SK-N-SH treated with all-trans-retinoic acid at 6 μM for 48 hours (cell line): ENCODE measurements at regions not wholly inside any gene's neighbourhood (a gene's known extent, or its start where the extent isn't known, plus 50 kb on each side); places are given as distances from the start of the nearest gene placed in this dataset.
A peak's percentile ranks its signal among the peaks of the same experiment; 100 is the strongest.

ENCODE experiments used
- ATAC-seq: fragments of 200-7000 bp; cut with Tn5 transposase; 3 replicates; pipeline ENCODE4 v1.9.1; 2020; ENCODE audit warnings: mild to moderate bottlenecking, moderate library complexity
- ARNTL ChIP-seq: fragments of 450-650 bp; formaldehyde crosslinking; IDR thresholded peaks from 2 replicates; pipeline ENCODE4 v1.5.0; 2020; ENCODE audit warnings: low read depth, mild to moderate bottlenecking, moderate library complexity, borderline replicate concordance
- BACH2 ChIP-seq: fragments of 250-450 bp; sonication (Bioruptor Pico); IDR thresholded peaks from 2 replicates; pipeline ENCODE4 v1.9.0; 2021; ENCODE audit warnings: mild to moderate bottlenecking, borderline replicate concordance
- CREB5 ChIP-seq: fragments of 250-450 bp; sonication (Bioruptor Pico); IDR thresholded peaks from 2 replicates; pipeline ENCODE4 v1.5.1; 2020; ENCODE audit warnings: low read depth, mild to moderate bottlenecking, moderate library complexity
- CSDC2 ChIP-seq: fragments of 250-450 bp; sonication (Bioruptor Pico); IDR thresholded peaks from 2 replicates; pipeline ENCODE4 v1.5.0; 2020; ENCODE audit warnings: mild to moderate bottlenecking, moderate library complexity
- CSRNP3 ChIP-seq: fragments of 250-450 bp; sonication (Bioruptor Pico); IDR thresholded peaks from 2 replicates; pipeline ENCODE4 v1.5.1; 2021; ENCODE audit warnings: mild to moderate bottlenecking, moderate library complexity
- ESRRG ChIP-seq: fragments of 250-450 bp; sonication (Bioruptor Pico); IDR thresholded peaks from 2 replicates; pipeline ENCODE4 v1.6.1; 2021; ENCODE audit warnings: mild to moderate bottlenecking
- GLIS3 ChIP-seq: fragments of 250-450 bp; sonication (Bioruptor Pico); IDR thresholded peaks from 2 replicates; pipeline ENCODE4 v1.5.0; 2020; ENCODE audit warnings: mild to moderate bottlenecking, moderate library complexity
- ISL1 ChIP-seq: fragments of 250-450 bp; sonication (Bioruptor Pico); IDR thresholded peaks from 2 replicates; pipeline ENCODE4 v2.1.2; 2022; ENCODE audit warnings: mild to moderate bottlenecking, moderate library complexity
- OSR1 ChIP-seq: fragments of 250-450 bp; sonication (Bioruptor Pico); IDR thresholded peaks from 2 replicates; pipeline ENCODE4 v1.8.0; 2022; ENCODE audit warnings: moderate library complexity, mild to moderate bottlenecking, inconsistent platforms
- PPARA ChIP-seq: fragments of 250-450 bp; sonication (Bioruptor Pico); IDR thresholded peaks from 2 replicates; pipeline ENCODE4 v1.5.0; 2020; ENCODE audit warnings: mild to moderate bottlenecking, borderline replicate concordance
- RARB ChIP-seq: fragments of 250-450 bp; sonication (Bioruptor Pico); IDR thresholded peaks from 2 replicates; pipeline ENCODE4 v1.8.0; 2021; ENCODE audit warnings: mild to moderate bottlenecking, moderate library complexity
- TCF4 ChIP-seq: fragments of 250-450 bp; sonication (Bioruptor Pico); IDR thresholded peaks from 2 replicates; pipeline ENCODE4 v1.8.0; 2021; ENCODE audit warnings: mild to moderate bottlenecking, moderate library complexity, borderline replicate concordance
- TOX ChIP-seq: fragments of 250-450 bp; sonication (Bioruptor Pico); IDR thresholded peaks from 2 replicates; pipeline ENCODE4 v1.8.0; 2021; ENCODE audit warnings: mild to moderate bottlenecking, moderate library complexity, borderline replicate concordance
- TSHZ2 ChIP-seq: fragments of 250-450 bp; sonication (Bioruptor Pico); IDR thresholded peaks from 2 replicates; pipeline ENCODE4 v1.5.0; 2020; ENCODE audit warnings: mild to moderate bottlenecking, moderate library complexity
- ZC3H10 ChIP-seq: fragments of 250-450 bp; sonication (Bioruptor Pico); IDR thresholded peaks from 2 replicates; pipeline ENCODE4 v1.5.1; 2021; ENCODE audit warnings: mild to moderate bottlenecking, moderate library complexity
- ZFP3 ChIP-seq: fragments of 250-450 bp; sonication (Bioruptor Pico); IDR thresholded peaks from 2 replicates; pipeline ENCODE4 v1.5.0; 2020; ENCODE audit warnings: mild to moderate bottlenecking, moderate library complexity
- ZFP30 ChIP-seq: fragments of 450-650 bp; formaldehyde crosslinking; IDR thresholded peaks from 2 replicates; pipeline ENCODE4 v1.5.0; 2022; ENCODE audit warnings: mild to moderate bottlenecking, moderate library complexity
- ZNF565 ChIP-seq: fragments of 450-650 bp; formaldehyde crosslinking; conservative IDR thresholded peaks from 2 replicates; pipeline ENCODE4 v1.5.0; 2020; ENCODE audit warnings: low read depth, mild to moderate bottlenecking, moderate library complexity
- ZNF8 ChIP-seq: fragments of 450-650 bp; formaldehyde crosslinking; IDR thresholded peaks from 2 replicates; pipeline ENCODE4 v1.5.0; 2020; ENCODE audit warnings: mild to moderate bottlenecking, moderate library complexity
- TF ChIP-seq, protein P1 (sequence below): fragments of 250-450 bp; sonication (Bioruptor Pico); IDR thresholded peaks from 2 replicates; pipeline ENCODE4 v1.8.0; 2021; ENCODE audit warnings: low read depth, mild to moderate bottlenecking, moderate library complexity, borderline replicate concordance
- TF ChIP-seq, protein P2 (sequence below): fragments of 250-450 bp; sonication (Bioruptor Pico); IDR thresholded peaks from 2 replicates; pipeline ENCODE4 v1.8.0; 2020; ENCODE audit warnings: mild to moderate bottlenecking, moderate library complexity, borderline replicate concordance

GRCh38 chrX:40433160-40433559 is 147.6 kb upstream of the ATP6AP2 start:
- no peak for TF ChIP-seq ZFP3
- TF ChIP-seq CSRNP3 = no peak
- no peak for TF ChIP-seq PPARA (CRISPR knock-in tag)
- TF ChIP-seq ISL1 (CRISPR knock-in tag) = no peak
- no peak for TF ChIP-seq ESRRG (CRISPR knock-in tag)
- TF ChIP-seq ZFP30 (CRISPR knock-in tag) = no peak
- TF ChIP-seq, all 23 proteins: peak for 0
- no peak for ATAC-seq

DNA sequence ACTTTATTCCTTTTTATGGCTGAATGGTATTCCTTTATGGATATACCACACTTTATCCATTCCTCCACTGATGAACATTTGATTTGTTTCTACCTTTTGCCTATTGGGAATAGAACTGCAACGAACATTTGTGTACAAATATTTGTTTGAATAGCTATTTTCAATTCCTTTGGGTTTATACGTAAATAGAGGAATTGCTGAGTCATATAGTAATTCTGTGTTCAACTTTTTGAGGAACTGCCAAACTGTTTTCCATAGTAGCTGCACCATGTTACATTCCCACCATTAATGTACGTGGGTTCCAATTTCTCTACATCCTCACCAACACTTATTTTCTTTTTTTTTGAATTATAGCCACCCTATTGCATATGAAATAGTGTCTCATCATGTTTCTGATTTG is 156.5 kb upstream of the ATP6AP2 start:
- TF ChIP-seq CREB5 = no peak
- TF ChIP-seq ZNF8 = peak; percentile 82
- ATAC-seq = no peak

GRCh38 chrX:40423299-40423698 is 157.5 kb upstream of the ATP6AP2 start:
- no peak for ATAC-seq
- TF ChIP-seq ARNTL (CRISPR knock-in tag) (no peak), BACH2 (CRISPR knock-in tag) (no peak), OSR1 (CRISPR knock-in tag) (no peak)
- TF ChIP-seq, all 23 proteins: peak for 0

DNA sequence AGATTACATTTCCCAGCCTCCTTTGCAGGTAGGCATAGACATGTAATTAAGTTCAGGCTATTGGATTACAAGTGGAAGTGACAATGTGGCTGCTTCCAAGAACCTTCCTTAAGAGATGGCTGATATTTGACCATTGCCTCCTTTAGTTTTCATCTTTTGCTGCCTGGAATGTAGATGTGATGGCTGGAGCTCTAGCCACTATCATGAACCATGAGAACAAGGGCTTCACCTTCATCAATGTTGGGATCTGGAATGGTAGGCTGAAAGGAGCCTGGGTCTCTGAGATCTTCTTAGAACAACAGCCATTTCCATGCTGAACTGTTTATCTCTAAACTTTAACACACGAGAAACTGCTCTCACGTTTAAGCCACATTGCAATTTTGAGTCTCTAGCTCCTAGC is 158.7 kb upstream of the ATP6AP2 start:
- ATAC-seq = no peak
- TF ChIP-seq RARB (CRISPR knock-in tag) = no peak
- TF ChIP-seq, protein P1, sequence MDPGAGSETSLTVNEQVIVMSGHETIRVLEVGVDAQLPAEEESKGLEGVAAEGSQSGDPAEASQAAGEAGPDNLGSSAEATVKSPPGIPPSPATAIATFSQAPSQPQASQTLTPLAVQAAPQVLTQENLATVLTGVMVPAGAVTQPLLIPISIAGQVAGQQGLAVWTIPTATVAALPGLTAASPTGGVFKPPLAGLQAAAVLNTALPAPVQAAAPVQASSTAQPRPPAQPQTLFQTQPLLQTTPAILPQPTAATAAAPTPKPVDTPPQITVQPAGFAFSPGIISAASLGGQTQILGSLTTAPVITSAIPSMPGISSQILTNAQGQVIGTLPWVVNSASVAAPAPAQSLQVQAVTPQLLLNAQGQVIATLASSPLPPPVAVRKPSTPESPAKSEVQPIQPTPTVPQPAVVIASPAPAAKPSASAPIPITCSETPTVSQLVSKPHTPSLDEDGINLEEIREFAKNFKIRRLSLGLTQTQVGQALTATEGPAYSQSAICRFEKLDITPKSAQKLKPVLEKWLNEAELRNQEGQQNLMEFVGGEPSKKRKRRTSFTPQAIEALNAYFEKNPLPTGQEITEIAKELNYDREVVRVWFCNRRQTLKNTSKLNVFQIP (CRISPR knock-in tag) = no peak
- TF ChIP-seq GLIS3 (CRISPR knock-in tag) = no peak
- no peak for TF ChIP-seq BACH2 (CRISPR knock-in tag)
- no peak for TF ChIP-seq ZNF565 (CRISPR knock-in tag)
- TF ChIP-seq, protein P2, sequence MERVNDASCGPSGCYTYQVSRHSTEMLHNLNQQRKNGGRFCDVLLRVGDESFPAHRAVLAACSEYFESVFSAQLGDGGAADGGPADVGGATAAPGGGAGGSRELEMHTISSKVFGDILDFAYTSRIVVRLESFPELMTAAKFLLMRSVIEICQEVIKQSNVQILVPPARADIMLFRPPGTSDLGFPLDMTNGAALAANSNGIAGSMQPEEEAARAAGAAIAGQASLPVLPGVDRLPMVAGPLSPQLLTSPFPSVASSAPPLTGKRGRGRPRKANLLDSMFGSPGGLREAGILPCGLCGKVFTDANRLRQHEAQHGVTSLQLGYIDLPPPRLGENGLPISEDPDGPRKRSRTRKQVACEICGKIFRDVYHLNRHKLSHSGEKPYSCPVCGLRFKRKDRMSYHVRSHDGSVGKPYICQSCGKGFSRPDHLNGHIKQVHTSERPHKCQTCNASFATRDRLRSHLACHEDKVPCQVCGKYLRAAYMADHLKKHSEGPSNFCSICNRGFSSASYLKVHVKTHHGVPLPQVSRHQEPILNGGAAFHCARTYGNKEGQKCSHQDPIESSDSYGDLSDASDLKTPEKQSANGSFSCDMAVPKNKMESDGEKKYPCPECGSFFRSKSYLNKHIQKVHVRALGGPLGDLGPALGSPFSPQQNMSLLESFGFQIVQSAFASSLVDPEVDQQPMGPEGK = no peak
- TF ChIP-seq ZFP3 = no peak
- no peak for TF ChIP-seq ISL1 (CRISPR knock-in tag)
- TF ChIP-seq TOX (CRISPR knock-in tag) = no peak
- no peak for TF ChIP-seq CREB5
- no peak for TF ChIP-seq ESRRG (CRISPR knock-in tag)
- TF ChIP-seq TCF4 = no peak
- no peak for TF ChIP-seq PPARA (CRISPR knock-in tag)
- TF ChIP-seq CSDC2 (CRISPR knock-in tag) = no peak
- no peak for TF ChIP-seq ZFP30 (CRISPR knock-in tag)
- TF ChIP-seq ARNTL (CRISPR knock-in tag) = no peak
- TF ChIP-seq ZC3H10 (CRISPR knock-in tag) = no peak
- TF ChIP-seq CSRNP3 = no peak
- TF ChIP-seq TSHZ2 (CRISPR knock-in tag) = no peak
